A673 (cell line): ENCODE measurements at regions not wholly inside any gene's neighbourhood (a gene's known extent, or its start where the extent isn't known, plus 50 kb on each side); places are given as distances from the start of the nearest gene placed in this dataset.

Source experiments
- BruUV-seq: library from RNA; stranded (reverse); fragments of 400-500 nt; replicated peaks from 2 replicates; lab custom pipeline; 2021; lab: Mats Ljungman, UMichigan
- CTCF ChIA-PET: fragments of 300-600 bp; sonication (Branson Sonifier 250); formaldehyde crosslinking; loops from one replicate; lab custom pipeline; 2022; ENCODE audit warnings: antibody characterized with exemption; lab: Charles Lee
- POLR2A ChIA-PET: fragments of 300-600 bp; sonication (Branson Sonifier 250); formaldehyde crosslinking; loops from one replicate; lab custom pipeline; 2022; ENCODE audit warnings: antibody characterized with exemption; ENCODE audit not compliant: low non-redundant PET; lab: Charles Lee
- DNase-seq: peaks from one replicate; pipeline ENCODE4 v3.0.0-alpha.2; 2015; ENCODE audit warnings: low spot score
- H3K27ac ChIP-seq: fragments of 200-600 bp; sonication (generic); 2 replicates; pipeline ENCODE4 v1.5.1; 2016; ENCODE audit warnings: mixed run types, low read depth, mild to moderate bottlenecking, mixed read lengths, antibody characterized with exemption, low read length; ENCODE audit not compliant: poor library complexity, severe bottlenecking
- H3K27me3 ChIP-seq: fragments of 200-600 bp; sonication (generic); replicated peaks from 2 replicates; pipeline ENCODE4 v1.6.1; 2017; ENCODE audit warnings: mixed run types, low read depth, mild to moderate bottlenecking, mixed read lengths, antibody characterized with exemption, low read length; ENCODE audit not compliant: insufficient read depth, poor library complexity
- H3K36me3 ChIP-seq: fragments of 200-600 bp; sonication (generic); 2 replicates; pipeline ENCODE4 v1.6.1; 2016; ENCODE audit warnings: mixed run types, mild to moderate bottlenecking, mixed read lengths, antibody characterized with exemption, low read length; ENCODE audit not compliant: insufficient read depth, poor library complexity, severe bottlenecking
- H3K4me1 ChIP-seq: fragments of 200-600 bp; sonication (generic); 2 replicates; pipeline ENCODE4 v1.6.1; 2017; ENCODE audit warnings: mixed run types, mild to moderate bottlenecking, mixed read lengths, antibody characterized with exemption, low read length; ENCODE audit not compliant: insufficient read depth, poor library complexity, severe bottlenecking
- H3K4me3 ChIP-seq: fragments of 200-600 bp; sonication (generic); 2 replicates; pipeline ENCODE4 v1.5.1; 2016; ENCODE audit warnings: low read depth, mixed run types, mild to moderate bottlenecking, mixed read lengths, low read length; ENCODE audit not compliant: poor library complexity, severe bottlenecking
- H3K9me3 ChIP-seq: fragments of 200-600 bp; sonication (generic); 2 replicates; pipeline ENCODE4 v1.6.1; 2016; ENCODE audit warnings: mixed run types, low read depth, mild to moderate bottlenecking, mixed read lengths, antibody characterized with exemption, low read length; ENCODE audit not compliant: poor library complexity, severe bottlenecking
- CTCF ChIP-seq: fragments of 300-800, 200-600 bp; sonication (generic); conservative IDR thresholded peaks from 2 replicates; pipeline ENCODE4 v1.5.1; 2017; ENCODE audit warnings: low read depth, mild to moderate bottlenecking, antibody characterized with exemption, low read length, moderate library complexity, mixed read lengths
- EZH2 ChIP-seq: fragments of 200-600 bp; sonication (generic); IDR thresholded peaks from 2 replicates; pipeline ENCODE4 v1.6.1; 2017; ENCODE audit warnings: borderline replicate concordance, low read depth, mild to moderate bottlenecking, mixed read lengths, antibody characterized with exemption, low read length; ENCODE audit not compliant: poor library complexity, severe bottlenecking
- intact Hi-C: fragments of 100-400 bp; cut with micrococcal nuclease; formaldehyde crosslinking; loops from one replicate; pipeline ENCODE4 v1.10.0; 2022; ENCODE audit not compliant: unreplicated experiment

GRCh38 chr3:187465503-187465902 lies 97.3 kb downstream of the RTP4 start:
- CTCF ChIA-PET: no interaction called here
- intact Hi-C loops: no loop called here
- no peak for DNase-seq
- Histone ChIP-seq H3K27ac (no peak overlapping the region), H3K36me3 (no peaks in the 10 kb centered on the region), H3K9me3 (no peaks in the 10 kb centered on the region), H3K4me3 (no peak overlapping the region), H3K4me1 (no peaks in the 10 kb centered on the region), H3K27me3 (no peaks in the 10 kb centered on the region)
- POLR2A ChIA-PET: no interaction called here
- TF ChIP-seq EZH2: no peak
- TF ChIP-seq CTCF: no peak
- BruUV-seq: no TSS peak

GRCh38 chr3:187464682-187465081 lies 96.5 kb downstream of the RTP4 start:
- CTCF ChIA-PET: no interaction called here
- no peak for TF ChIP-seq EZH2
- TF ChIP-seq CTCF: no peak

GRCh38 chr3:187458921-187459320 lies 90.7 kb downstream of the RTP4 start:
- ChIA-PET POLR2A (no interaction called here), CTCF (no interaction called here)
- Histone ChIP-seq H3K4me1 (no peaks in the 10 kb centered on the region), H3K27me3 (no peaks in the 10 kb centered on the region), H3K36me3 (no peaks in the 10 kb centered on the region), H3K27ac (no peak overlapping the region), H3K4me3 (no peak overlapping the region), H3K9me3 (no peaks in the 10 kb centered on the region)
- intact Hi-C loops: no loop called here
- TF ChIP-seq CTCF (no peak), EZH2 (no peak)
- DNase-seq: no peak
- BruUV-seq: no TSS peak

More at GRCh38 chr3:187464682-187465081, 96.5 kb downstream of the RTP4 start:
- H3K36me3 ChIP-seq: no peaks in the 10 kb centered on the region
- no peaks in the 10 kb centered on the region for H3K9me3 ChIP-seq
- DNase-seq: no peak
- intact Hi-C loops: no loop called here
- H3K27me3 ChIP-seq: no peaks in the 10 kb centered on the region
- no TSS peak for BruUV-seq
- H3K4me1 ChIP-seq: no peaks in the 10 kb centered on the region
- POLR2A ChIA-PET: no interaction called here
- no peak overlapping the region for H3K4me3 ChIP-seq
- H3K27ac ChIP-seq: no peak overlapping the region
